ENCODE measurements at regions not wholly inside any gene's neighbourhood (a gene's known extent, or its start where the extent isn't known, plus 50 kb on each side); places are given as distances from the start of the nearest gene placed in this dataset.
A peak's percentile ranks its signal among the peaks of the same experiment; 100 is the strongest.

GRCh38 chr2:81299841-81300240 is 995.3 kb upstream of the LRRTM1 start:
- no peak for DNase-seq (ENCODE audit: low read depth)
- TF ChIP-seq CTCF (IDR thresholded peaks at IDR 0.05; ENCODE audit: control insufficient read depth, extremely low read depth, insufficient read depth), result no peak
- H3K4me3 ChIP-seq (ENCODE audit: low read depth, low read length), result no peak overlapping the region

- TF ChIP-seq CTCF (IDR thresholded peaks at IDR 0.05; ENCODE audit: control insufficient read depth, extremely low read depth, insufficient read depth), result no peak
- no peak overlapping the region for H3K4me3 ChIP-seq (ENCODE audit: low read depth, low read length)
- no peak for DNase-seq (ENCODE audit: low read depth)
Measured at GRCh38 chr2:81290846-81291245, 986.3 kb upstream of the LRRTM1 start.

- no peak for DNase-seq (ENCODE audit: low read depth)
- no peak for TF ChIP-seq CTCF (IDR thresholded peaks at IDR 0.05; ENCODE audit: control insufficient read depth, extremely low read depth, insufficient read depth)
- H3K4me3 ChIP-seq (ENCODE audit: low read depth, low read length), result no peak overlapping the region
Measured at GRCh38 chr2:81283081-81283480, 978.5 kb upstream of the LRRTM1 start.

- DNase-seq (ENCODE audit: low read depth), result no peak
- no peak overlapping the region for H3K4me3 ChIP-seq (ENCODE audit: low read depth, low read length)
- TF ChIP-seq CTCF (IDR thresholded peaks at IDR 0.05; ENCODE audit: control insufficient read depth, extremely low read depth, insufficient read depth), result no peak
Measured at GRCh38 chr2:81282151-81282769, 977.7 kb upstream of the LRRTM1 start.

- H3K4me3 ChIP-seq (ENCODE audit: low read depth, low read length), result no peak overlapping the region
- DNase-seq (ENCODE audit: low read depth), result no peak
- TF ChIP-seq CTCF (IDR thresholded peaks at IDR 0.05; ENCODE audit: control insufficient read depth, extremely low read depth, insufficient read depth), result no peak
Measured at GRCh38 chr2:81276595-81276994, 972.0 kb upstream of the LRRTM1 start.

GRCh38 chr2:81266106-81266505 is 961.6 kb upstream of the LRRTM1 start:
- DNase-seq (ENCODE audit: low read depth), result no peak
- peak; percentile 50 for TF ChIP-seq CTCF (IDR thresholded peaks at IDR 0.05; ENCODE audit: control insufficient read depth, extremely low read depth, insufficient read depth)

GRCh38 chr2:81263989-81264388 is 959.4 kb upstream of the LRRTM1 start:
- no peak for TF ChIP-seq CTCF (IDR thresholded peaks at IDR 0.05; ENCODE audit: control insufficient read depth, extremely low read depth, insufficient read depth)

More at GRCh38 chr2:81266106-81266505, 961.6 kb upstream of the LRRTM1 start:
- no peak overlapping the region for H3K4me3 ChIP-seq (ENCODE audit: low read depth, low read length)

More at GRCh38 chr2:81263989-81264388, 959.4 kb upstream of the LRRTM1 start:
- DNase-seq (ENCODE audit: low read depth), result no peak
- no peak overlapping the region for H3K4me3 ChIP-seq (ENCODE audit: low read depth, low read length)
